Transverse colon (tissue), 4 donors: ENCODE measurements at regions not wholly inside any gene's neighbourhood (a gene's known extent, or its start where the extent isn't known, plus 50 kb on each side); places are given as distances from the start of the nearest gene placed in this dataset.

Experiments
- EP300 ChIP-seq: sonication (generic); formaldehyde crosslinking; IDR thresholded peaks from one replicate; pipeline ENCODE4 v1.6.1; 2017; ENCODE audit warnings: antibody characterized with exemption, low read depth
- POLR2A ChIP-seq: fragments of 450-650 bp; IDR thresholded peaks from one replicate; pipeline ENCODE4 v1.6.1; 2016; ENCODE audit warnings: antibody characterized with exemption, mild to moderate bottlenecking, moderate library complexity
- POLR2AphosphoS5 ChIP-seq, 3 donors: sonication (generic); formaldehyde crosslinking; IDR thresholded peaks; one replicate each; pipeline ENCODE4 v1.6.1; 2016; ENCODE audit warnings: antibody characterized with exemption in 3 of 3
- TF ChIP-seq, protein P1 (sequence below), 5 experiments: fragments of 200-600 bp in 3 of 5; fragments of 450-650 bp in 2 of 5; sonication (generic) in 3 of 5; IDR thresholded peaks; 1 replicate in 2 of 5; 2 replicates in 3 of 5; pipeline ENCODE4 v1.5.1; 2016 to 2017; ENCODE audit warnings: antibody characterized with exemption in 5 of 5, inconsistent platforms in 3 of 5, mild to moderate bottlenecking in 2 of 5, moderate library complexity in 1 of 5

DNA sequence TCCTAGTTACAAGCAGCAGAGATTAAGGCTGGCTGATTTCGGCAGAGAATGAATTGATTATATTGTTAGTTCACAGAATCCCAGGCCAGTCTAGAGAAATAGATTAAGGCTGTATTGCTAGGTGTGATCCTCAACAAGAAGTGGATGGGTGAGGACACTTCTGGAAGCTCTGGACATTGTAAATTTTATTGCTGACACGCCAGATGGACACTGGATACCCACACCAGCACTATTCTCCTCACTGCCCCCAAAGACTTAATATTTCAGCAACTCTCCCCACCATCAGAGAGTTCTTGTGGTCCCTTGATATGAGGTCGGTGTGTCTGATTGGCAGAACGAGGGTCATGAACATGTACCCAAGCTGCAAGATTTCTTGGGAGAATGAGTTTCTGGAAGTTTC is 171.6 kb upstream of the EGFLAM start:
- TF ChIP-seq, protein P1, sequence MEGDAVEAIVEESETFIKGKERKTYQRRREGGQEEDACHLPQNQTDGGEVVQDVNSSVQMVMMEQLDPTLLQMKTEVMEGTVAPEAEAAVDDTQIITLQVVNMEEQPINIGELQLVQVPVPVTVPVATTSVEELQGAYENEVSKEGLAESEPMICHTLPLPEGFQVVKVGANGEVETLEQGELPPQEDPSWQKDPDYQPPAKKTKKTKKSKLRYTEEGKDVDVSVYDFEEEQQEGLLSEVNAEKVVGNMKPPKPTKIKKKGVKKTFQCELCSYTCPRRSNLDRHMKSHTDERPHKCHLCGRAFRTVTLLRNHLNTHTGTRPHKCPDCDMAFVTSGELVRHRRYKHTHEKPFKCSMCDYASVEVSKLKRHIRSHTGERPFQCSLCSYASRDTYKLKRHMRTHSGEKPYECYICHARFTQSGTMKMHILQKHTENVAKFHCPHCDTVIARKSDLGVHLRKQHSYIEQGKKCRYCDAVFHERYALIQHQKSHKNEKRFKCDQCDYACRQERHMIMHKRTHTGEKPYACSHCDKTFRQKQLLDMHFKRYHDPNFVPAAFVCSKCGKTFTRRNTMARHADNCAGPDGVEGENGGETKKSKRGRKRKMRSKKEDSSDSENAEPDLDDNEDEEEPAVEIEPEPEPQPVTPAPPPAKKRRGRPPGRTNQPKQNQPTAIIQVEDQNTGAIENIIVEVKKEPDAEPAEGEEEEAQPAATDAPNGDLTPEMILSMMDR (IDR thresholded peaks at IDR 0.05), result no peak
- TF ChIP-seq POLR2A (no peak), POLR2AphosphoS5 (IDR thresholded peaks at IDR 0.05) (no peak), EP300 (no peak)
